ENCODE measurements at regions not wholly inside any gene's neighbourhood (a gene's known extent, or its start where the extent isn't known, plus 50 kb on each side); places are given as distances from the start of the nearest gene placed in this dataset.

- TF ChIP-seq CTCF (IDR thresholded peaks at IDR 0.05) (no peak), EP300 (IDR thresholded peaks at IDR 0.05) (peak in 3 of 4 donors; percentile 23 to 82 (median 41)), POLR2AphosphoS5 (IDR thresholded peaks at IDR 0.05) (peak; percentile 34 to 52), POLR2A (IDR thresholded peaks at IDR 0.05) (no peak)
Measured at GRCh38 chr2:19140463-19141208, 217.8 kb downstream of the OSR1 start.

All from upper lobe of left lung (tissue), 4 donors.